HCT116 (cell line): ENCODE measurements at regions not wholly inside any gene's neighbourhood (a gene's known extent, or its start where the extent isn't known, plus 50 kb on each side); places are given as distances from the start of the nearest gene placed in this dataset.

Experiments used
- ATAC-seq: fragments of 200-7000 bp; cut with Tn5 transposase; 2 replicates; pipeline ENCODE4 v1.9.1; 2020; ENCODE audit warnings: mild to moderate bottlenecking, moderate library complexity
- BruUV-seq: library from RNA; stranded (reverse); fragments of 400-500 nt; replicated peaks from 2 replicates; lab custom pipeline; 2021; lab: Mats Ljungman, UMichigan
- CTCF ChIA-PET: fragments of 300-600 bp; sonication (Branson Sonifier 250); formaldehyde crosslinking; loops from one replicate; lab custom pipeline; 2021; ENCODE audit warnings: antibody characterized with exemption; lab: Charles Lee
- POLR2A ChIA-PET: fragments of 300-600, 350-600 bp; sonication (Branson Sonifier 250); formaldehyde crosslinking; loops from one replicate; lab custom pipeline; 2021; ENCODE audit warnings: antibody characterized with exemption; lab: Charles Lee
- RAD21 ChIA-PET, 2 experiments: fragments of 300-600 bp; sonication (Branson Sonifier 250); formaldehyde crosslinking; loops; one replicate each; lab custom pipeline; 2023; ENCODE audit warnings: low total read pairs in 2 of 2; ENCODE audit not compliant: uncharacterized antibody in 2 of 2, unreplicated experiment in 2 of 2, low non-redundant PET in 1 of 2; lab: Charles Lee
- DNase-seq: peaks from one replicate; pipeline ENCODE4 v3.0.0-alpha.2; 2010; ENCODE audit warnings: low read depth, low spot score
- H2AFZ ChIP-seq: fragments of 200-600 bp; shearing (Covaris generic), sonication (generic); 2 replicates; pipeline ENCODE4 v1.6.1; 2017; ENCODE audit warnings: low read depth, mixed run types, mixed read lengths, antibody characterized with exemption, low read length; ENCODE audit not compliant: poor library complexity, severe bottlenecking
- H3K27ac ChIP-seq: 2 replicates; pipeline ENCODE4 v1.5.1; 2012; ENCODE audit warnings: low read depth, low read length
- H3K27me3 ChIP-seq: fragments of 200-600 bp; sonication (generic); 2 replicates; pipeline ENCODE4 v1.6.1; 2016; ENCODE audit warnings: mixed run types, low read length, mixed read lengths; ENCODE audit not compliant: insufficient read depth
- H3K36me3 ChIP-seq, 2 experiments: fragments of 200-500 bp in 1 of 2; fragments of 200-600 bp in 1 of 2; sonication (Bioruptor generic) in 1 of 2; sonication (generic) in 1 of 2; 2 replicates each; pipeline versions ENCODE4 v1.5.1 to v1.6.1; 2014 to 2016; ENCODE audit warnings: low read length in 2 of 2, inconsistent platforms in 1 of 2, mixed read lengths in 1 of 2, mixed run types in 1 of 2; ENCODE audit not compliant: insufficient read depth in 2 of 2, control insufficient read depth in 1 of 2
- H3K4me1 ChIP-seq, 2 experiments: fragments of 200-600 bp in 1 of 2; sonication (generic) in 1 of 2; 2 replicates each; pipeline versions ENCODE4 v1.5.1 to v1.6.1; 2012 to 2017; ENCODE audit warnings: low read length in 2 of 2, inconsistent platforms in 1 of 2, mild to moderate bottlenecking in 1 of 2, mixed read lengths in 1 of 2, mixed run types in 1 of 2, moderate library complexity in 1 of 2; ENCODE audit not compliant: insufficient read depth in 2 of 2, control insufficient read depth in 1 of 2
- H3K4me2 ChIP-seq: fragments of 200-600 bp; sonication (generic); 2 replicates; pipeline ENCODE4 v1.6.1; 2017; ENCODE audit warnings: mixed run types, low read length, mixed read lengths
- H3K4me3 ChIP-seq, 2 experiments: fragments of 200-600 bp in 1 of 2; sonication (generic) in 1 of 2; replicated peaks in 1 of 2; 2 replicates each; pipeline ENCODE4 v1.5.1; 2011 to 2016; ENCODE audit warnings: low read length in 2 of 2, control low read depth in 1 of 2, low read depth in 1 of 2, mild to moderate bottlenecking in 1 of 2, mixed read lengths in 1 of 2, mixed run types in 1 of 2
- H3K79me2 ChIP-seq: fragments of 200-600 bp; sonication (generic); 2 replicates; pipeline ENCODE4 v1.6.1; 2017; ENCODE audit warnings: mild to moderate bottlenecking, mixed run types, low read length, moderate library complexity, mixed read lengths; ENCODE audit not compliant: insufficient read depth
- H3K9ac ChIP-seq: fragments of 200-600 bp; sonication (generic); 2 replicates; pipeline ENCODE4 v1.6.1; 2016; ENCODE audit warnings: low read length, mixed read lengths
- H3K9me2 ChIP-seq: fragments of 200-600 bp; sonication (generic), shearing (Covaris generic); 2 replicates; pipeline ENCODE4 v1.6.1; 2017; ENCODE audit warnings: mixed run types, mild to moderate bottlenecking, moderate library complexity; ENCODE audit not compliant: insufficient read depth
- H3K9me3 ChIP-seq, 2 experiments: fragments of 200-500 bp in 1 of 2; fragments of 200-600 bp in 1 of 2; sonication (Bioruptor generic) in 1 of 2; sonication (generic) in 1 of 2; 2 replicates each; pipeline ENCODE4 v1.6.1; 2014 to 2017; ENCODE audit warnings: low read length in 2 of 2, mixed read lengths in 2 of 2, inconsistent platforms in 1 of 2, low read depth in 1 of 2, mild to moderate bottlenecking in 1 of 2, mixed run types in 1 of 2, moderate library complexity in 1 of 2; ENCODE audit not compliant: control insufficient read depth in 1 of 2, insufficient read depth in 1 of 2
- H4K20me1 ChIP-seq: fragments of 200-600 bp; sonication (generic), shearing (Covaris generic); 2 replicates; pipeline ENCODE4 v1.6.1; 2017; ENCODE audit warnings: mixed run types, mild to moderate bottlenecking, moderate library complexity; ENCODE audit not compliant: insufficient read depth
- CBX3 ChIP-seq: IDR thresholded peaks from 2 replicates; pipeline ENCODE4 v1.6.1; 2012; ENCODE audit warnings: low read depth
- CEBPB ChIP-seq: IDR thresholded peaks from 2 replicates; pipeline ENCODE4 v1.6.1; 2012; ENCODE audit warnings: low read depth
- EGR1 ChIP-seq: IDR thresholded peaks from 2 replicates; pipeline ENCODE4 v1.6.1; 2012; ENCODE audit warnings: low read depth
- ELF1 ChIP-seq: IDR thresholded peaks from 2 replicates; pipeline ENCODE4 v1.6.1; 2012; ENCODE audit warnings: low read depth, borderline replicate concordance
- EZH2 ChIP-seq: fragments of 200-600 bp; sonication (generic); IDR thresholded peaks from 2 replicates; pipeline ENCODE4 v1.6.1; 2017; ENCODE audit warnings: antibody characterized with exemption, mixed run types
- EZH2phosphoT487 ChIP-seq: fragments of 200-600 bp; IDR thresholded peaks from 2 replicates; pipeline ENCODE4 v1.6.1; 2018; ENCODE audit warnings: antibody characterized with exemption, borderline replicate concordance
- JUND ChIP-seq: IDR thresholded peaks from 2 replicates; pipeline ENCODE4 v1.6.1; 2012
- RAD21 ChIP-seq: IDR thresholded peaks from 2 replicates; pipeline ENCODE4 v1.6.1; 2012; ENCODE audit warnings: low read depth, mild to moderate bottlenecking
- SIN3A ChIP-seq: IDR thresholded peaks from 2 replicates; pipeline ENCODE4 v1.6.1; 2012; ENCODE audit warnings: low read depth
- SRF ChIP-seq: IDR thresholded peaks from 2 replicates; pipeline ENCODE4 v1.6.1; 2012; ENCODE audit warnings: low read depth
- TCF7L2 ChIP-seq: IDR thresholded peaks from 2 replicates; pipeline ENCODE4 v1.7.0; 2011; ENCODE audit warnings: borderline replicate concordance, inconsistent platforms; ENCODE audit not compliant: insufficient read depth, insufficient read length; ENCODE audit errors: extremely low read depth
- YY1 ChIP-seq: IDR thresholded peaks from 2 replicates; pipeline ENCODE4 v1.6.1; 2011; ENCODE audit warnings: low read length, low read depth, moderate library complexity, mild to moderate bottlenecking; ENCODE audit not compliant: insufficient replicate concordance; ENCODE audit errors: extremely low read depth
- ZFX ChIP-seq: fragments of 450-650 bp; IDR thresholded peaks from 2 replicates; pipeline ENCODE4 v1.6.1; 2017
- ZNF274 ChIP-seq: fragments of 200-500 bp; sonication (Bioruptor generic); IDR thresholded peaks from 2 replicates; pipeline ENCODE4 v1.6.1; 2014; ENCODE audit warnings: mild to moderate bottlenecking, low read depth, low read length, inconsistent platforms
- intact Hi-C: fragments of 100-400 bp; cut with micrococcal nuclease; formaldehyde crosslinking; loops from 2 replicates; pipeline ENCODE4 v1.10.0; 2022
- TF ChIP-seq, protein P1 (sequence below), 3 experiments: fragments of 200-600 bp in 1 of 3; sonication (generic) in 1 of 3; IDR thresholded peaks in 2 of 3; conservative IDR thresholded peaks in 1 of 3; 2 replicates each; pipeline ENCODE4 v1.5.1; 2012 to 2017; ENCODE audit warnings: low read depth in 2 of 3, low read length in 2 of 3, antibody characterized with exemption in 1 of 3, borderline replicate concordance in 1 of 3, control low read depth in 1 of 3, mild to moderate bottlenecking in 1 of 3, mixed read lengths in 1 of 3, mixed run types in 1 of 3, moderate library complexity in 1 of 3; ENCODE audit not compliant: insufficient read depth in 1 of 3
- TF ChIP-seq, protein P2 (sequence below): IDR thresholded peaks from 2 replicates; pipeline ENCODE4 v1.6.1; 2012
- TF ChIP-seq, protein P3 (sequence below): IDR thresholded peaks from 2 replicates; pipeline ENCODE4 v1.6.1; 2012
- TF ChIP-seq, protein P4 (sequence below): IDR thresholded peaks from 2 replicates; pipeline ENCODE4 v1.6.1; 2012; ENCODE audit warnings: low read depth

DNA sequence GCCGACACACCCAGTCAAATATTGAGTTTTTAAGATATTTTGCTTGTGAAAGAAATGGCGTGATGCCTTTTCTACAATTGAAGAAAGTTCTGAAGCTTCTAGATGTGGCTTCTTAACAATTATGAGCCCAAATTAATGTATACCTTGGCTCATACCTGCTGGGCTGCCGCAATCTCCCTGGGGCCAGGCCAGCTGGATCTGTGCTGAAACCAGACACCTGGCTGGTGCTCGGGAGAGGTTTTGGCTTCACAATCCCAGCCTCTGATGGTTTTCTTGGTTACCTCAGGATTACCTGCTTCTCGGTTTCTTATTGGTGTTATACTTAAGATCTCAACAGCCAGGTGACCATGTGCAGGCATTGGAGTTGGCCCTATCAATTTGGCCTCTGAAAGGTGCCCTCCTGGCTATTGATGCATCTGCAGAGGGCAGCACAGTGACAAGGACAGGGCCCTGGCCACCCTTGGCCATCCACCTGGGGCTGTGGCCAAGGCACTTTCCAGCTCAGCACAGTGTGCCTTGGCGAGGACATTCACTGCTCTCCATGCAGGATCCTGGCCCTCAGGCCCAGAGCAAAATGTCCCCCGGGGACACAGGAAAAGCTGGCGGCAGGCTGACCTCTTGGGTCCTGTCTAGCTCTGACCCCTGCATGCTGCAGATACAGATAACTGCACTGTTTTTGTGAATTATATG lies 305.0 kb downstream of the ZNF536 start:
- Histone ChIP-seq H3K27ac (no peak overlapping the region), H3K4me2 (no peak overlapping the region), H3K9me3 (no peaks in the 10 kb centered on the region), H3K9ac (no peak overlapping the region), H4K20me1 (no peaks in the 10 kb centered on the region), H3K36me3 (no peaks in the 10 kb centered on the region), H3K27me3 (peaks cover 11% of the 10 kb centered on the region; the same call in 1 of the 2 replicates), H3K79me2 (no peaks in the 10 kb centered on the region), H2AFZ (no peak overlapping the region), H3K4me1 (no peaks in the 10 kb centered on the region), H3K4me3 (no peak overlapping the region), H3K9me2 (no peaks in the 10 kb centered on the region)
- ATAC-seq (no peak), DNase-seq (no peak)
- ChIA-PET RAD21 (no interaction called here), POLR2A (no interaction called here), CTCF (no interaction called here)
- TF ChIP-seq ELF1 (no peak), SRF (no peak), CEBPB (no peak), RAD21 (no peak), ZFX (no peak), EZH2 (no peak), TCF7L2 (no peak), SIN3A (no peak), EZH2phosphoT487 (no peak), JUND (no peak), ZNF274 (no peak), YY1 (no peak), EGR1 (no peak), CBX3 (no peak)
- TF ChIP-seq, protein P1, sequence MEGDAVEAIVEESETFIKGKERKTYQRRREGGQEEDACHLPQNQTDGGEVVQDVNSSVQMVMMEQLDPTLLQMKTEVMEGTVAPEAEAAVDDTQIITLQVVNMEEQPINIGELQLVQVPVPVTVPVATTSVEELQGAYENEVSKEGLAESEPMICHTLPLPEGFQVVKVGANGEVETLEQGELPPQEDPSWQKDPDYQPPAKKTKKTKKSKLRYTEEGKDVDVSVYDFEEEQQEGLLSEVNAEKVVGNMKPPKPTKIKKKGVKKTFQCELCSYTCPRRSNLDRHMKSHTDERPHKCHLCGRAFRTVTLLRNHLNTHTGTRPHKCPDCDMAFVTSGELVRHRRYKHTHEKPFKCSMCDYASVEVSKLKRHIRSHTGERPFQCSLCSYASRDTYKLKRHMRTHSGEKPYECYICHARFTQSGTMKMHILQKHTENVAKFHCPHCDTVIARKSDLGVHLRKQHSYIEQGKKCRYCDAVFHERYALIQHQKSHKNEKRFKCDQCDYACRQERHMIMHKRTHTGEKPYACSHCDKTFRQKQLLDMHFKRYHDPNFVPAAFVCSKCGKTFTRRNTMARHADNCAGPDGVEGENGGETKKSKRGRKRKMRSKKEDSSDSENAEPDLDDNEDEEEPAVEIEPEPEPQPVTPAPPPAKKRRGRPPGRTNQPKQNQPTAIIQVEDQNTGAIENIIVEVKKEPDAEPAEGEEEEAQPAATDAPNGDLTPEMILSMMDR (IDR thresholded peaks at IDR 0.05 in 2 of 3, conservative IDR thresholded peaks at IDR 0.05 in 1 of 3; ENCODE audit: borderline replicate concordance in 1 of 3, insufficient read depth in 1 of 3, low read depth in 2 of 3, low read length in 2 of 3) = no peak
- TF ChIP-seq, protein P2, sequence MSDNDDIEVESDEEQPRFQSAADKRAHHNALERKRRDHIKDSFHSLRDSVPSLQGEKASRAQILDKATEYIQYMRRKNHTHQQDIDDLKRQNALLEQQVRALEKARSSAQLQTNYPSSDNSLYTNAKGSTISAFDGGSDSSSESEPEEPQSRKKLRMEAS = no peak
- TF ChIP-seq, protein P3, sequence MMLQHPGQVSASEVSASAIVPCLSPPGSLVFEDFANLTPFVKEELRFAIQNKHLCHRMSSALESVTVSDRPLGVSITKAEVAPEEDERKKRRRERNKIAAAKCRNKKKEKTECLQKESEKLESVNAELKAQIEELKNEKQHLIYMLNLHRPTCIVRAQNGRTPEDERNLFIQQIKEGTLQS = no peak
- TF ChIP-seq, protein P4, sequence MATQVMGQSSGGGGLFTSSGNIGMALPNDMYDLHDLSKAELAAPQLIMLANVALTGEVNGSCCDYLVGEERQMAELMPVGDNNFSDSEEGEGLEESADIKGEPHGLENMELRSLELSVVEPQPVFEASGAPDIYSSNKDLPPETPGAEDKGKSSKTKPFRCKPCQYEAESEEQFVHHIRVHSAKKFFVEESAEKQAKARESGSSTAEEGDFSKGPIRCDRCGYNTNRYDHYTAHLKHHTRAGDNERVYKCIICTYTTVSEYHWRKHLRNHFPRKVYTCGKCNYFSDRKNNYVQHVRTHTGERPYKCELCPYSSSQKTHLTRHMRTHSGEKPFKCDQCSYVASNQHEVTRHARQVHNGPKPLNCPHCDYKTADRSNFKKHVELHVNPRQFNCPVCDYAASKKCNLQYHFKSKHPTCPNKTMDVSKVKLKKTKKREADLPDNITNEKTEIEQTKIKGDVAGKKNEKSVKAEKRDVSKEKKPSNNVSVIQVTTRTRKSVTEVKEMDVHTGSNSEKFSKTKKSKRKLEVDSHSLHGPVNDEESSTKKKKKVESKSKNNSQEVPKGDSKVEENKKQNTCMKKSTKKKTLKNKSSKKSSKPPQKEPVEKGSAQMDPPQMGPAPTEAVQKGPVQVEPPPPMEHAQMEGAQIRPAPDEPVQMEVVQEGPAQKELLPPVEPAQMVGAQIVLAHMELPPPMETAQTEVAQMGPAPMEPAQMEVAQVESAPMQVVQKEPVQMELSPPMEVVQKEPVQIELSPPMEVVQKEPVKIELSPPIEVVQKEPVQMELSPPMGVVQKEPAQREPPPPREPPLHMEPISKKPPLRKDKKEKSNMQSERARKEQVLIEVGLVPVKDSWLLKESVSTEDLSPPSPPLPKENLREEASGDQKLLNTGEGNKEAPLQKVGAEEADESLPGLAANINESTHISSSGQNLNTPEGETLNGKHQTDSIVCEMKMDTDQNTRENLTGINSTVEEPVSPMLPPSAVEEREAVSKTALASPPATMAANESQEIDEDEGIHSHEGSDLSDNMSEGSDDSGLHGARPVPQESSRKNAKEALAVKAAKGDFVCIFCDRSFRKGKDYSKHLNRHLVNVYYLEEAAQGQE = no peak
- intact Hi-C loops = no loop called here
- BruUV-seq = no TSS peak
